ENCODE measurements at regions not wholly inside any gene's neighbourhood (a gene's known extent, or its start where the extent isn't known, plus 50 kb on each side); places are given as distances from the start of the nearest gene placed in this dataset.

DNA sequence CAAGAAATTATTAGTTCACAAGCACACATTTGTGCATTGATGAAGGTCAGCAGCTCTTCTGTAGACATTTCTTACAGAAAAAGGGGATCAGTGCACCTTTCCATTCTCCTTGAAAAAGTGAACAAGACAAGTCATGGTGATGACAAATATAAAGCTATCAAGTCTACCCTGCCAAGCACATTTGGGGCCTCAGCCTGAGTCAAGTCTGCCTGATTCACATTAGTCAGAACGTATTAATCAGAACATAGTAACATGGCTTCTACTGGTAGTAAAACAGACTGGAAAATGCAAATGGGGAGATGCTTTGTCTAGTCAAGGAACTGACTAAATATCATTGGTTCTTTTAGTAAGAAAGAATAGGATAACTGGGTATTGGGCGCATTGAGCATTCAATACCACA lies 2305.1 kb downstream of the PCDH7 start:
- intact Hi-C loops (cut with DNase I; ENCODE audit: low total_unique reads) = no loop called here
- Histone ChIP-seq H3K4me1 (no peaks in the 10 kb centered on the region), H3K27ac (no peak overlapping the region), H3K36me3 (ENCODE audit: low read depth, missing control alignments) (no peaks in the 10 kb centered on the region), H3K9me3 (no peaks in the 10 kb centered on the region), H3K27me3 (no peaks in the 10 kb centered on the region), H3K4me3 (no peak overlapping the region)
- WGBS, 2 donors = 93 to 96% methylated on average over 2 of the region's 2 CpGs
- no peak for DNase-seq
- TF ChIP-seq, protein P1, sequence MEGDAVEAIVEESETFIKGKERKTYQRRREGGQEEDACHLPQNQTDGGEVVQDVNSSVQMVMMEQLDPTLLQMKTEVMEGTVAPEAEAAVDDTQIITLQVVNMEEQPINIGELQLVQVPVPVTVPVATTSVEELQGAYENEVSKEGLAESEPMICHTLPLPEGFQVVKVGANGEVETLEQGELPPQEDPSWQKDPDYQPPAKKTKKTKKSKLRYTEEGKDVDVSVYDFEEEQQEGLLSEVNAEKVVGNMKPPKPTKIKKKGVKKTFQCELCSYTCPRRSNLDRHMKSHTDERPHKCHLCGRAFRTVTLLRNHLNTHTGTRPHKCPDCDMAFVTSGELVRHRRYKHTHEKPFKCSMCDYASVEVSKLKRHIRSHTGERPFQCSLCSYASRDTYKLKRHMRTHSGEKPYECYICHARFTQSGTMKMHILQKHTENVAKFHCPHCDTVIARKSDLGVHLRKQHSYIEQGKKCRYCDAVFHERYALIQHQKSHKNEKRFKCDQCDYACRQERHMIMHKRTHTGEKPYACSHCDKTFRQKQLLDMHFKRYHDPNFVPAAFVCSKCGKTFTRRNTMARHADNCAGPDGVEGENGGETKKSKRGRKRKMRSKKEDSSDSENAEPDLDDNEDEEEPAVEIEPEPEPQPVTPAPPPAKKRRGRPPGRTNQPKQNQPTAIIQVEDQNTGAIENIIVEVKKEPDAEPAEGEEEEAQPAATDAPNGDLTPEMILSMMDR (IDR thresholded peaks at IDR 0.05) = no peak
- no peak for TF ChIP-seq POLR2A (IDR thresholded peaks at IDR 0.05)

GRCh38 chr4:33029976-33030375 lies 2309.8 kb downstream of the PCDH7 start:
- no peaks in the 10 kb centered on the region for H3K27me3 ChIP-seq
- no peak overlapping the region for H3K27ac ChIP-seq
- TF ChIP-seq, protein P1 (IDR thresholded peaks at IDR 0.05) = no peak
- TF ChIP-seq POLR2A (IDR thresholded peaks at IDR 0.05) = no peak
- no peaks in the 10 kb centered on the region for H3K4me1 ChIP-seq
- no peak overlapping the region for H3K4me3 ChIP-seq
- intact Hi-C loops (cut with DNase I; ENCODE audit: low total_unique reads) = no loop called here
- H3K9me3 ChIP-seq = no peaks in the 10 kb centered on the region
- DNase-seq = no peak
- H3K36me3 ChIP-seq (ENCODE audit: low read depth, missing control alignments) = no peaks in the 10 kb centered on the region

DNA sequence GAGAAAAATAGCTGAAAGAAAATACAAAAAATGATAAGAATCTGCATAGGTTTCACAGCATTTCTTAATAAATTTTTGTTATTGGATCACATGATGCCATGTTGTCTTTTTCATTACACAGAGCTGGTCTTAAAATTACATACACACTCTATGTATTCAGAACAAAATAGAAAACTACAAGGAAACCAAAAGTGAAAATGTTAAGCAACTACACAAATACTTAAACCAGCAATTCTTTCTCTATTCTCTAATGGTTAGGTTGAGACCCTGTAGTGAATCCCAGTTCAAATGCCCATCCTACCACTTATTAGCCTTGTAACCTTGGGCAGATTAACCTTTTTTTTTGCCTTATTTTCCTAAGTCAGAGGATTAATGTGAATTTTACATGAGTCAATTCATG lies 2311.2 kb downstream of the PCDH7 start:
- Histone ChIP-seq H3K36me3 (ENCODE audit: low read depth, missing control alignments) (no peaks in the 10 kb centered on the region), H3K27ac (no peak overlapping the region), H3K27me3 (no peaks in the 10 kb centered on the region), H3K9me3 (no peaks in the 10 kb centered on the region), H3K4me3 (no peak overlapping the region), H3K4me1 (no peaks in the 10 kb centered on the region)
- intact Hi-C loops (cut with DNase I; ENCODE audit: low total_unique reads) = no loop called here
- DNase-seq = no peak
- no peak for TF ChIP-seq POLR2A (IDR thresholded peaks at IDR 0.05)
- TF ChIP-seq, protein P1 (IDR thresholded peaks at IDR 0.05) = no peak

DNA sequence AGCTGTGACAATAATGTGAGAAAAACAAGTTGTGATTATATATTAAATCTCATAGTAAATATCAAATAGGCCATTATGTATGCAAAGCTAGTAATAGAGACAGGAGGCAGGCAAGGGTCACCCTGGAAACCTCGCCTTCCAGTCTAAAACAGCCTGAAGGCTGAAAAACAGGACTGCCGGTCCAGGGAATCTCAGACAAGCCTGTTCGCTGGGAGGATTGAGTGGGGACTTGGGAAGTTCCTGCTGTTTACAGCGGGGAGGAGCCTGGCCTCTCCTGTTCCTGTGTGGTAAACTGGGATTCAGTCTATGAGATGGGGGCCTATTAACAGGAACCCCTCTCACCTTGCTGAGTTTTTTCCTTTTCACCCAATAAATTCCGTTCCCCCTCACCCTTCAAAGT lies 2317.3 kb downstream of the PCDH7 start:
- Histone ChIP-seq H3K4me1 (no peaks in the 10 kb centered on the region), H3K9me3 (no peaks in the 10 kb centered on the region), H3K36me3 (ENCODE audit: low read depth, missing control alignments) (no peaks in the 10 kb centered on the region), H3K4me3 (no peak overlapping the region), H3K27ac (no peak overlapping the region), H3K27me3 (no peaks in the 10 kb centered on the region)
- TF ChIP-seq, protein P1 (IDR thresholded peaks at IDR 0.05) = no peak
- TF ChIP-seq POLR2A (IDR thresholded peaks at IDR 0.05) = no peak
- intact Hi-C loops (cut with DNase I; ENCODE audit: low total_unique reads) = no loop called here
- WGBS, 2 donors = 71 to 73% methylated on average over 5 of the region's 5 CpGs
- no peak for DNase-seq

GRCh38 chr4:33045334-33045733 lies 2325.2 kb downstream of the PCDH7 start:
- H3K4me3 ChIP-seq = no peak overlapping the region
- intact Hi-C loops (cut with DNase I; ENCODE audit: low total_unique reads) = no loop called here
- TF ChIP-seq, protein P1 (IDR thresholded peaks at IDR 0.05) = no peak
- no peak for TF ChIP-seq POLR2A (IDR thresholded peaks at IDR 0.05)
- H3K4me1 ChIP-seq = no peaks in the 10 kb centered on the region
- no peak for DNase-seq
- no peaks in the 10 kb centered on the region for H3K27me3 ChIP-seq
- no peaks in the 10 kb centered on the region for H3K9me3 ChIP-seq
- no peak overlapping the region for H3K27ac ChIP-seq
- H3K36me3 ChIP-seq (ENCODE audit: low read depth, missing control alignments) = no peaks in the 10 kb centered on the region
- 63 to 71% methylated on average over 1 of the region's 1 CpG for WGBS, 2 donors
